GM12873 (cell line): ENCODE measurements at regions not wholly inside any gene's neighbourhood (a gene's known extent, or its start where the extent isn't known, plus 50 kb on each side); places are given as distances from the start of the nearest gene placed in this dataset.

Experiments used
- TF ChIP-seq, protein P1 (sequence below): IDR thresholded peaks from 2 replicates; pipeline ENCODE4 v1.5.1; 2012; ENCODE audit warnings: low read depth, mild to moderate bottlenecking, moderate library complexity, low read length, control low read depth; ENCODE audit not compliant: insufficient read depth; ENCODE audit errors: missing control alignments

GRCh38 chr2:122481244-122481622 is 725.8 kb downstream of the TSN start:
- TF ChIP-seq, protein P1, sequence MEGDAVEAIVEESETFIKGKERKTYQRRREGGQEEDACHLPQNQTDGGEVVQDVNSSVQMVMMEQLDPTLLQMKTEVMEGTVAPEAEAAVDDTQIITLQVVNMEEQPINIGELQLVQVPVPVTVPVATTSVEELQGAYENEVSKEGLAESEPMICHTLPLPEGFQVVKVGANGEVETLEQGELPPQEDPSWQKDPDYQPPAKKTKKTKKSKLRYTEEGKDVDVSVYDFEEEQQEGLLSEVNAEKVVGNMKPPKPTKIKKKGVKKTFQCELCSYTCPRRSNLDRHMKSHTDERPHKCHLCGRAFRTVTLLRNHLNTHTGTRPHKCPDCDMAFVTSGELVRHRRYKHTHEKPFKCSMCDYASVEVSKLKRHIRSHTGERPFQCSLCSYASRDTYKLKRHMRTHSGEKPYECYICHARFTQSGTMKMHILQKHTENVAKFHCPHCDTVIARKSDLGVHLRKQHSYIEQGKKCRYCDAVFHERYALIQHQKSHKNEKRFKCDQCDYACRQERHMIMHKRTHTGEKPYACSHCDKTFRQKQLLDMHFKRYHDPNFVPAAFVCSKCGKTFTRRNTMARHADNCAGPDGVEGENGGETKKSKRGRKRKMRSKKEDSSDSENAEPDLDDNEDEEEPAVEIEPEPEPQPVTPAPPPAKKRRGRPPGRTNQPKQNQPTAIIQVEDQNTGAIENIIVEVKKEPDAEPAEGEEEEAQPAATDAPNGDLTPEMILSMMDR, result no peak

DNA sequence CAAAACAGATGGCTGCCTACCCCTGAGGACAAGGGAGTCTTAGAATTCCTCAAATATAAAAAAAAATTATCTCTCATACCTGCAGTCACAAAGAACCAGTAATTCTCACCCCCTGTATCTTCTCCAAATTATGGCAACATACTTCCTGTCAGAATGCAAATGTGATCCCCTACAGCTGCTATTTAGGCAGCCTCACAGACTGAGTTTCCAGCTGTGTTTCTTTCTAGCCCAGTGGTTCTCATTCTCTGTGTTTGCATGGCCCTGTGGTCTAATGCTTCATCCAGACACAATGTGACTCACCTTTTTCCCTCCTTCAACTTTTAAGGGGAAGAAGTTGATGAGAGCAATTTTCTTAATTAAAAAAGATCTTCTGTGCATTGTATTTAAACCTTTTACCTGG is 726.3 kb downstream of the TSN start:
- TF ChIP-seq, protein P1, result no peak

DNA sequence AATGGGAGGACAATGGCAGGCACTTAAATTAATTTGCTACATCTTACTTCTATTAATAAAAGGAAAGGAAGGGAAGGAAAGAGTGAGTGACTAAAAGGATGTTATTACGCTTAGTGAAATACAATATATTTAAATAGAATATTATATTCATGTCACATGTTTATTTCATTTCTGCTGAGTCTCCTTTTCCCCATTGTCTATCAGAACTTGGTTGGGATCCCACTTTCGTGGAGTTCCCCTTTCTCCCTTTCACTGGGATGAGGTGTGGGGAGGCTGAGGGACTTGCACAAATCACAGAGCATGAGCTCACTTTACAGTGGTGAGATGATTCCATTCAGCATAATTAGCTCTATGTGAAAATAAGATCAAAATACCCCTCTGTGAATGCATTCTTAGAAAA is 730.6 kb downstream of the TSN start:
- TF ChIP-seq, protein P1, result no peak

GRCh38 chr2:122486705-122487415 is 731.4 kb downstream of the TSN start:
- TF ChIP-seq, protein P1, result no peak

- TF ChIP-seq, protein P1, result no peak
These were observed 735.6 kb downstream of the TSN start for GRCh38 chr2:122491011-122491410.

DNA sequence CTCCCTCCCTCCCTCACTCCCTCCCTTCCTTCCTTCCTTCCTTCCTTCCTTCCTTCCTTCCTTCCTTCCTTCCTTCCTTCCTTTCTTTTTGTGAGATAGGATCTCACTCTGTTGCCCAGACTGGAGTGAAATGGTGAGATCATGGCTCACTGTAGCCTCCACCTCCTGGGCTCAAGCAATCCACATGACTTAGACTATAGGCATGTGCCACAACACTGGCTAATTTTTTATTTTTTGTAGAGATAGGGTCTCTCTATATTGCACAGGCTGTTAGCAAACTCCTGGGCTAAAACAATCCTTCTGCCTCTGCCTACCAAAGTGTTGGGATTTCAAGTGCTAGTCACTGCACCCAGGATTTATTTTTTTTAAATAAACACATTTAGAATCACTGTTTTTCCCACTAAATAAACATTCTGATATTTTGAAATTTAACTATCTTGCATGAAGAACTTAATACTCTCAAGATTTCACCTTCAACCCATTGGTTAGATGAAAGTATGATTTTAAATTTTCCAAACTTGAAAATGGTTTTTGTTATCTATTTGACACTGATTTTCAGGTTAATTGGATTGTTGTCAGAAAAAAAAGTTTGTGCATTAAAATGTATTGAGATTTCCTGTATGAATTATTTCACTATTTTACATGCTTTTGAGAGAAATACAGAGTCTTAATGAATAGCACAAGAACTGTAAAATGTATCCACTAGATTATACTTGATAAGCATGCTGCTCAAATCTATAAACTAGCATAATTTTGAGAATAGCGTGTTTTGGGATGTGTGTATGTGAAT is 745.1 kb downstream of the TSN start:
- TF ChIP-seq, protein P1, result no peak

- TF ChIP-seq, protein P1, result no peak
These were observed 751.2 kb downstream of the TSN start for GRCh38 chr2:122506620-122507019.
